ENCODE measurements at regions not wholly inside any gene's neighbourhood (a gene's known extent, or its start where the extent isn't known, plus 50 kb on each side); places are given as distances from the start of the nearest gene placed in this dataset.

DNA sequence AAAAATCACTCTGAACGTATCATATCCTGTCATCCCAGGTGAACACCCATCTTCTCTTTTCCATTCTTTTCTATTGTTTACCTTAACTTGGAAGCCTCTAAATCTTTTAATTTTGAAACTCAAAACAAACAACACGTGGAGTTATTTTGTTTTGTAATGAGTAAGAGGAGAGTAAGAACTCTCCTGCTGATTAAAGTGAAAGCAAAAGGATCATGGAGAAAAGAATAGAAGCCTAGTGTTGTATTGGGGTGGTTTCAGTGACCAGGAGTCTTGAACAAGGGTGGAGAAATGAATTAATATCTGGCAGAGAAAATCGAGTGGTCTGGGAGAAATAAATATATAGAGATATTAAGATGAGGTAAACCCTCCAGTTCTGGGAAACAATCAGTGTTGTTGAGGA is 237.4 kb upstream of the UGT8 start:
- Histone ChIP-seq H3K4me1 (replicated peaks) (no peaks in the 10 kb centered on the region), H3K27ac (no peak overlapping the region), H3K9me3 (no peaks in the 10 kb centered on the region), H3K36me3 (no peaks in the 10 kb centered on the region), H3K4me3 (no peak overlapping the region), H3K27me3 (replicated peaks; ENCODE audit: insufficient read depth) (no peaks in the 10 kb centered on the region)
- intact Hi-C loops (cut with DNase I) = no loop called here
- no peak for DNase-seq (ENCODE audit: low spot score)
- TF ChIP-seq POLR2A (IDR thresholded peaks at IDR 0.05) (no peak), POLR2AphosphoS5 (IDR thresholded peaks at IDR 0.05) (no peak)
- TF ChIP-seq, protein P1, sequence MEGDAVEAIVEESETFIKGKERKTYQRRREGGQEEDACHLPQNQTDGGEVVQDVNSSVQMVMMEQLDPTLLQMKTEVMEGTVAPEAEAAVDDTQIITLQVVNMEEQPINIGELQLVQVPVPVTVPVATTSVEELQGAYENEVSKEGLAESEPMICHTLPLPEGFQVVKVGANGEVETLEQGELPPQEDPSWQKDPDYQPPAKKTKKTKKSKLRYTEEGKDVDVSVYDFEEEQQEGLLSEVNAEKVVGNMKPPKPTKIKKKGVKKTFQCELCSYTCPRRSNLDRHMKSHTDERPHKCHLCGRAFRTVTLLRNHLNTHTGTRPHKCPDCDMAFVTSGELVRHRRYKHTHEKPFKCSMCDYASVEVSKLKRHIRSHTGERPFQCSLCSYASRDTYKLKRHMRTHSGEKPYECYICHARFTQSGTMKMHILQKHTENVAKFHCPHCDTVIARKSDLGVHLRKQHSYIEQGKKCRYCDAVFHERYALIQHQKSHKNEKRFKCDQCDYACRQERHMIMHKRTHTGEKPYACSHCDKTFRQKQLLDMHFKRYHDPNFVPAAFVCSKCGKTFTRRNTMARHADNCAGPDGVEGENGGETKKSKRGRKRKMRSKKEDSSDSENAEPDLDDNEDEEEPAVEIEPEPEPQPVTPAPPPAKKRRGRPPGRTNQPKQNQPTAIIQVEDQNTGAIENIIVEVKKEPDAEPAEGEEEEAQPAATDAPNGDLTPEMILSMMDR (IDR thresholded peaks at IDR 0.05) = no peak
- WGBS = 42% methylated on average over 3 of the region's 3 CpGs

DNA sequence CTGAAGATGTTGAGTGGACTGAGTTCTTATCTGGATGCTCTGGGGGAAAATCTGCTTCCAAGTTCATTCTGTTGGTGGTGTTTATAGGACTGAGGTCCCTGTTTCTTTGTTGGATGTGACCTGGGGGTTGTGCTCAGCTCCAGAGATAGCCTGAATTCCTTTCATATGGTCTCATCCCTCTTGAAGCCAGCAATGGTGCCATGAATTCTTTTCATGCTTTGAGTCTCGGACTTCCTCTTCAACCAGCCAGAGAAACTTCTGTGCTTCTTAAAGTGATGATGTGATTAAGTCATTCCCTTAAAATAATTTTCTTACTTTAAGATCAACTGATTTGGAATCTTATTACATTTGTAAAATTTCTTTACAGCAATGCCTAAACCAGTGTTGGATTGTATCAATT is 233.8 kb upstream of the UGT8 start:
- intact Hi-C loops (cut with DNase I) = no loop called here
- WGBS = 64% methylated on average over 1 of the region's 1 CpG
- Histone ChIP-seq H3K9me3 (no peaks in the 10 kb centered on the region), H3K27me3 (replicated peaks; ENCODE audit: insufficient read depth) (no peaks in the 10 kb centered on the region), H3K4me3 (no peak overlapping the region), H3K4me1 (replicated peaks) (no peaks in the 10 kb centered on the region), H3K36me3 (no peaks in the 10 kb centered on the region), H3K27ac (no peak overlapping the region)
- TF ChIP-seq, protein P1 (IDR thresholded peaks at IDR 0.05) = no peak
- no peak for TF ChIP-seq POLR2AphosphoS5 (IDR thresholded peaks at IDR 0.05)
- no peak for TF ChIP-seq POLR2A (IDR thresholded peaks at IDR 0.05)
- no peak for DNase-seq (ENCODE audit: low spot score)

DNA sequence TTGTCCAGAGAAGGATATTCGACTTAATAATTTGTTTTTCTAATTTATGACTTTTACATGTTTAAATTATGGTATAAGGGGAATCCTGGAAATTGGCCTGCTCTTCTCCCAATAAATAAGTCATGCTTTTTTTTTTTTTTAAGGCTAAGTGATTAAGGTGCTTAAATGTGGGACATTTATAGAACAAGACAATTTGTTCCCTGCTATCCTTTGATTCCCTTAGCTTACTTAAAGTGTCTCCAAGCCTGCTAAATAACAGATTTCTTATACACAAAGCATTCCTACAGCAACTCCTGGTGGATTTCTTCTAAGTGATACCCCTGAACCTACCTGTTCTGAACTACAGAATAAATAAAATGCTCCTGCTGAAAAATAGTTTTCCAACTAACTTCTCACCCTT is 233.0 kb upstream of the UGT8 start:
- WGBS = 93% methylated on average over 1 of the region's 1 CpG
- no peaks in the 10 kb centered on the region for H3K27me3 ChIP-seq (replicated peaks; ENCODE audit: insufficient read depth)
- intact Hi-C loops (cut with DNase I) = no loop called here
- no peak overlapping the region for H3K27ac ChIP-seq
- H3K4me3 ChIP-seq = no peak overlapping the region
- no peaks in the 10 kb centered on the region for H3K4me1 ChIP-seq (replicated peaks)
- TF ChIP-seq, protein P1 (IDR thresholded peaks at IDR 0.05) = no peak
- no peak for DNase-seq (ENCODE audit: low spot score)
- H3K36me3 ChIP-seq = no peaks in the 10 kb centered on the region
- no peaks in the 10 kb centered on the region for H3K9me3 ChIP-seq

DNA sequence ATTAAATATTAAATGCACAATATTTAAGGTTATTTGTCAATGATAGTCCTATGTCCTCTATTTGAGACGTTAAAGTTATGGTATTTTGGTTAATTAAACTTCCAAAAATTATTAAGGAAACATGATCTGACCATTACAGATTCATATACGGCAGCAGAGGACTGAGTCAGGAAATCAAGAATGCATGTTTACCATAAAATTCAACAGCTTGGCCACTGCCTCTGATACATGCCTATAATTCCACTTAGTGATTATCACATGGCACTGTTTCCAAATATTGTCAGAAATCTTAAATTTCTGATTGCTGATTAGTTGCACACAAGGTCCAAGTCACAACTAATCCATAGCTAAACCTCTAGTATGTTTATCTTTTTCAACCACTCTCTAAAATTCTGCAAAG is 232.2 kb upstream of the UGT8 start:
- 83% methylated on average over 2 of the region's 2 CpGs for WGBS
- no peak for TF ChIP-seq POLR2AphosphoS5 (IDR thresholded peaks at IDR 0.05)
- TF ChIP-seq, protein P1 (IDR thresholded peaks at IDR 0.05) = no peak
- no peak for TF ChIP-seq POLR2A (IDR thresholded peaks at IDR 0.05)
- H3K27ac ChIP-seq = no peak overlapping the region

DNA sequence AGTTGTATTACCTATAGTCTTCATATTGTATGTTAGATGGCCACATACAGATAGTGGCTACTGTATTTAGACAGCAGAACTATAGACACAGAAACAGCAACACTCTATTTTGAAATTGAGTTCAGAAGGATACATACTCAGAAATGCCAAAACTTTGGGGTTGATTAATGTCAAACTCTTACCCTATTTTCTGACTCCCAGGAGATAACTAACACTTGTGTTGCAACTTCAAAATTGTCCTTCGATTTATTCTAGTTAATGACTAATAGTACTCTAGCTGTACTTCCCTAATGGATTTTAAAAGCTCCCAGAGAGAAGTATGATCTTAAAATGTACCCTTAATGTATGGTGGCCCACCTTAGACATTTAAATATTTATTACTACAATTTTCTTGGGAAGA is 229.9 kb upstream of the UGT8 start:
- Histone ChIP-seq H3K4me3 (no peak overlapping the region), H3K27me3 (replicated peaks; ENCODE audit: insufficient read depth) (no peaks in the 10 kb centered on the region), H3K4me1 (replicated peaks) (no peaks in the 10 kb centered on the region), H3K27ac (no peak overlapping the region), H3K36me3 (no peaks in the 10 kb centered on the region), H3K9me3 (no peaks in the 10 kb centered on the region)
- intact Hi-C loops (cut with DNase I) = no loop called here
- no peak for DNase-seq (ENCODE audit: low spot score)
- WGBS = 57% methylated on average over 1 of the region's 1 CpG
- TF ChIP-seq POLR2AphosphoS5 (IDR thresholded peaks at IDR 0.05) = no peak
- TF ChIP-seq, protein P1 (IDR thresholded peaks at IDR 0.05) = no peak
- TF ChIP-seq POLR2A (IDR thresholded peaks at IDR 0.05) = no peak

More for the DNA sequence above, 232.2 kb upstream of the UGT8 start:
- intact Hi-C loops (cut with DNase I) = no loop called here
- no peaks in the 10 kb centered on the region for H3K4me1 ChIP-seq (replicated peaks)
- H3K4me3 ChIP-seq = no peak overlapping the region
- DNase-seq (ENCODE audit: low spot score) = no peak
- no peaks in the 10 kb centered on the region for H3K9me3 ChIP-seq
- H3K27me3 ChIP-seq (replicated peaks; ENCODE audit: insufficient read depth) = no peaks in the 10 kb centered on the region
- H3K36me3 ChIP-seq = no peaks in the 10 kb centered on the region
